T-cell (primary cell): ENCODE measurements at regions not wholly inside any gene's neighbourhood (a gene's known extent, or its start where the extent isn't known, plus 50 kb on each side); places are given as distances from the start of the nearest gene placed in this dataset.

ENCODE experiments used
- ATAC-seq, 4 experiments: fragments of 200-7000 bp in 3 of 4; fragments of 150-1000 bp in 1 of 4; cut with Tn5 transposase; replicated peaks in 1 of 4; 1 replicate in 3 of 4; 2 replicates in 1 of 4; pipeline ENCODE4 v1.10.0; 2021; ENCODE audit warnings: moderate library complexity in 3 of 4, mild to moderate bottlenecking in 2 of 4, moderate number of reproducible peaks in 1 of 4
- CTCF ChIA-PET, 2 donors: fragments of 300-600 bp; sonication (Branson Sonifier 250); formaldehyde crosslinking; loops; one replicate each; lab custom pipeline; 2022; ENCODE audit warnings: antibody characterized with exemption in 2 of 2; lab: Charles Lee
- POLR2A ChIA-PET, 2 donors: fragments of 300-600 bp; sonication (Branson Sonifier 250); formaldehyde crosslinking; loops; one replicate each; lab custom pipeline; 2022; ENCODE audit warnings: antibody characterized with exemption in 2 of 2; lab: Charles Lee
- DNase-seq, 35 experiments: peaks; one replicate each; pipeline versions ENCODE4 v3.0.0 to v3.0.0-alpha.2; 2013 to 2023
- H3K27ac ChIP-seq: one replicate; pipeline ENCODE4 v1.5.1; 2013; ENCODE audit warnings: low read length
- H3K27me3 ChIP-seq, 2 experiments: replicated peaks in 1 of 2; 1 replicate in 1 of 2; 2 replicates in 1 of 2; pipeline versions ENCODE4 v1.6.1 to v1.7.0; 2013; ENCODE audit warnings: low read length in 1 of 2, mixed read lengths in 1 of 2; ENCODE audit not compliant: control insufficient read depth in 2 of 2, insufficient read depth in 2 of 2; ENCODE audit errors: extremely low read depth in 1 of 2
- H3K36me3 ChIP-seq, 2 donors: 1 replicate in 1 of 2; 2 replicates in 1 of 2; pipeline versions ENCODE4 v1.6.1 to v1.7.0; 2013; ENCODE audit warnings: low read length in 1 of 2; ENCODE audit not compliant: control insufficient read depth in 2 of 2, insufficient read depth in 1 of 2; ENCODE audit errors: extremely low read depth in 1 of 2
- H3K4me1 ChIP-seq, 2 experiments: 1 replicate in 1 of 2; 2 replicates in 1 of 2; pipeline versions ENCODE4 v1.6.1 to v1.7.0; 2013; ENCODE audit warnings: low read length in 2 of 2, mixed read lengths in 1 of 2; ENCODE audit not compliant: insufficient read depth in 2 of 2, control insufficient read depth in 1 of 2; ENCODE audit errors: extremely low read depth in 1 of 2
- H3K4me3 ChIP-seq, 2 donors: 1 replicate in 1 of 2; 2 replicates in 1 of 2; pipeline versions ENCODE4 v1.5.1 to v1.7.0; 2013; ENCODE audit warnings: mild to moderate bottlenecking in 2 of 2, low read length in 1 of 2, moderate library complexity in 1 of 2; ENCODE audit not compliant: control insufficient read depth in 1 of 2; ENCODE audit errors: extremely low read depth in 1 of 2
- H3K9me3 ChIP-seq: 2 replicates; pipeline ENCODE4 v1.7.0; 2013
- H3K27ac Mint-ChIP-seq, 2 donors: one replicate each; pipeline ENCODE4 v1.8.0; 2020 to 2021; ENCODE audit warnings: mild to moderate bottlenecking in 2 of 2, mixed read lengths in 2 of 2
- H3K27me3 Mint-ChIP-seq, 2 donors: one replicate each; pipeline ENCODE4 v1.8.0; 2021 to 2022; ENCODE audit warnings: mixed read lengths in 2 of 2
- H3K36me3 Mint-ChIP-seq: one replicate; pipeline ENCODE4 v1.8.0; 2021; ENCODE audit warnings: mixed read lengths
- H3K4me1 Mint-ChIP-seq, 3 donors: one replicate each; pipeline ENCODE4 v1.8.0; 2020 to 2022; ENCODE audit warnings: mixed read lengths in 3 of 3, mild to moderate bottlenecking in 1 of 3
- H3K4me3 Mint-ChIP-seq, 3 donors: one replicate each; pipeline ENCODE4 v1.8.0; 2020 to 2022; ENCODE audit warnings: mild to moderate bottlenecking in 3 of 3, mixed read lengths in 3 of 3, moderate library complexity in 3 of 3
- H3K9me3 Mint-ChIP-seq, 3 donors: one replicate each; pipeline ENCODE4 v1.8.0; 2020 to 2022; ENCODE audit warnings: mixed read lengths in 3 of 3
- WGBS: methylation state at CpG from one replicate; pipeline ENCODE4 v1.1.5; 2013; ENCODE audit warnings: missing lambda C conversion rate; ENCODE audit not compliant: insufficient coverage; 5-methylcytosine and 5-hydroxymethylcytosine counted together

DNA sequence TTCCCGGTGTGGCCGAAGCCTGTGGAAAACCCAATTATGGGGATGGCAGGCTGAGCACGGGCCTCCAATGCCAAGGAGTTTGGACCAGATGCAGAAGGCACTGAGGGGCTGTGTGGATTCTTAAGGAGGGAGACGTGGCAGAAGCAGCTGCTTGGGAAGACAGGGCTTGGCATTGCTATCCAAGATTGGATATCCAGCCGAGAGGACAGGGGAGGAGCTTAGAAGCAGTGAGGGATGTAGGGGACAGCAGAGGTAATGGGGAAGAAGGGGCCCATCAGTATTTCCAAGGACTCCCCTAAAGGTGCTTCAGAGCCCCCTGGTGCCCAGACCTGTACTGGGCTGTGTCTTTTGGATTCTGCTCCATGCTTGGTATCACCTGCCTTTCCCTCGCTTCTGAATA, 112.8 kb upstream of the TLE3 start:
- Mint-ChIP-seq H3K36me3 (no peaks in the 10 kb centered on the region), H3K4me1 (no peaks in the 10 kb centered on the region), H3K27me3 (peaks cover 0 to 8% of the 10 kb centered on the region in 2 donors), H3K9me3 (no peaks in the 10 kb centered on the region), H3K4me3 (no peak overlapping the region), H3K27ac (no peak overlapping the region)
- H3K9me3 ChIP-seq: no peaks in the 10 kb centered on the region
- H3K36me3 ChIP-seq: peaks cover 0 to 3% of the 10 kb centered on the region in 2 donors
- H3K4me3 ChIP-seq: no peak overlapping the region
- H3K27ac ChIP-seq: no peak overlapping the region
- H3K27me3 ChIP-seq: peaks cover 0 to 15% of the 10 kb centered on the region in 2 experiments
- WGBS: 95% methylated on average over 5 of the region's 6 CpGs
- DNase-seq: peak in 1 of 35 experiments; percentile 11
- ChIA-PET CTCF (no interaction called here), POLR2A (no interaction called here)
- no peak for ATAC-seq
- H3K4me1 ChIP-seq: no peaks in the 10 kb centered on the region

- peaks cover 0 to 8% of the 10 kb centered on the region in 2 donors for H3K27me3 Mint-ChIP-seq
- H3K9me3 Mint-ChIP-seq: no peaks in the 10 kb centered on the region
- 92% methylated on average over 2 of the region's 2 CpGs for WGBS
- H3K4me3 Mint-ChIP-seq: no peak overlapping the region
- Histone ChIP-seq H3K27ac (no peak overlapping the region), H3K9me3 (no peaks in the 10 kb centered on the region), H3K4me3 (no peak overlapping the region), H3K27me3 (peaks cover 0 to 15% of the 10 kb centered on the region in 2 experiments), H3K36me3 (peaks cover 0 to 3% of the 10 kb centered on the region in 2 donors), H3K4me1 (no peaks in the 10 kb centered on the region)
- CTCF ChIA-PET: no interaction called here
- no peaks in the 10 kb centered on the region for H3K4me1 Mint-ChIP-seq
- DNase-seq (no peak), ATAC-seq (no peak)
- H3K27ac Mint-ChIP-seq: no peak overlapping the region
- no peaks in the 10 kb centered on the region for H3K36me3 Mint-ChIP-seq
- POLR2A ChIA-PET: no interaction called here
These were observed 112.4 kb upstream of the TLE3 start for GRCh38 chr15:70210076-70210475.

DNA sequence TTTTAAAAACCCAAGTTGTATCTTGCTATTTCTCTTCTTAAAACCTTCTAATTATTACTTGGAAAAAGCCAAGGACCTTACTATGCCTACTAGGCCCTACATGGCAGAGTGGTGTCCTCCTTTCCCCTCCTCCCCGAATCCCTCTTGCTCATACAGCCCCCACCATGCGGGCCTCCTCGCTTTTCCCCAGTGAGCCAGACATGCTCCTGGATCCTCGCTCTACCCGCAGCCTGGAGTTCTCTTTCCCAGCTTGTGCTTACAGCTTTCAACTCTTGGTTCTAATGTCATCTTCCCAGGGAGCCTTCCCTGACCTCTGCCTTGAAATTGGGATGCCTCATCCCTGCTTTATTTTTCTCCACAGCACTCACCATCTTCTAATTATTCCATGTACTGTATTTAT, 111.8 kb upstream of the TLE3 start:
- H3K36me3 Mint-ChIP-seq: no peaks in the 10 kb centered on the region
- no peak overlapping the region for H3K4me3 Mint-ChIP-seq
- peaks cover 0 to 8% of the 10 kb centered on the region in 2 donors for H3K27me3 Mint-ChIP-seq
- Histone ChIP-seq H3K4me3 (no peak overlapping the region), H3K4me1 (no peaks in the 10 kb centered on the region), H3K9me3 (no peaks in the 10 kb centered on the region), H3K27ac (no peak overlapping the region), H3K27me3 (peaks cover 0 to 15% of the 10 kb centered on the region in 2 experiments), H3K36me3 (no peaks in the 10 kb centered on the region)
- ChIA-PET CTCF (no interaction called here), POLR2A (no interaction called here)
- ATAC-seq: no peak
- H3K27ac Mint-ChIP-seq: no peak overlapping the region
- no peaks in the 10 kb centered on the region for H3K4me1 Mint-ChIP-seq
- 79% methylated on average over 5 of the region's 5 CpGs for WGBS
- no peak for DNase-seq
- no peaks in the 10 kb centered on the region for H3K9me3 Mint-ChIP-seq

GRCh38 chr15:70208332-70208731, 110.6 kb upstream of the TLE3 start:
- Histone ChIP-seq H3K4me3 (no peak overlapping the region), H3K27ac (no peak overlapping the region), H3K27me3 (peaks cover 0 to 15% of the 10 kb centered on the region in 2 experiments), H3K4me1 (no peaks in the 10 kb centered on the region), H3K36me3 (no peaks in the 10 kb centered on the region), H3K9me3 (no peaks in the 10 kb centered on the region)
- Mint-ChIP-seq H3K27ac (no peak overlapping the region), H3K27me3 (peaks cover 0 to 8% of the 10 kb centered on the region in 2 donors), H3K4me3 (no peak overlapping the region), H3K36me3 (no peaks in the 10 kb centered on the region), H3K9me3 (no peaks in the 10 kb centered on the region), H3K4me1 (no peaks in the 10 kb centered on the region)
- DNase-seq (no peak), ATAC-seq (no peak)
- ChIA-PET CTCF (interaction anchor here in 1 of 2 donors (0.7 kb wide), 1 partner anchor 66 kb away, joined by 3 read pairs; no protein-coding TSS in a partner anchor), POLR2A (interaction anchor here in 1 of 2 donors (0.6 kb wide), 1 partner anchor 352 kb away, joined by 3 read pairs; no protein-coding TSS in a partner anchor)
- WGBS: 80% methylated on average over 1 of the region's 3 CpGs

GRCh38 chr15:70206668-70207067, 109.0 kb upstream of the TLE3 start:
- H3K27ac Mint-ChIP-seq: no peak overlapping the region
- CTCF ChIA-PET: no interaction called here
- 100% methylated on average over 1 of the region's 5 CpGs for WGBS

DNA sequence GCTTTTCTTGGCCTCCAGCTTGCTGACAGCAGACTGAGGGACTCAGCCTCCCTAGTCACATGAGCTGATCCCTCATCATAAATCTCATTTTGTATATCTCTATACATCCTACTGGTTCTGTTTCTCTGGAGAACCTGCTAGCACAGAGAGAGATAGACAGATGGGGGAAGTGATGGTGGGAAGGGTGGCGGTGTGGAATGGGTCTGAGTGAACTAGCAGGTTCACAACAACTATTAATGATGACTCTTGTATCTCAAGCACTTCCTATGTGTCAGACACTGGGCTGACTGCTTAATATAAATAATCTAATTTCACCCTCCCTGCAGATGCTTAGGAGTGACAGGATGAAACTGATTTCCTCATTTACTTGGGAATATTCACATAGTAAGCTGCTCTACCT, 106.9 kb upstream of the TLE3 start:
- Mint-ChIP-seq H3K4me3 (no peak overlapping the region), H3K36me3 (no peaks in the 10 kb centered on the region), H3K4me1 (no peaks in the 10 kb centered on the region), H3K27ac (no peak overlapping the region), H3K9me3 (no peaks in the 10 kb centered on the region), H3K27me3 (peaks cover 0 to under 1% of the 10 kb centered on the region in 2 donors)
- WGBS: no CpG with 5 or more reads among the region's 1 CpG
- ATAC-seq: no peak
- ChIA-PET POLR2A (no interaction called here), CTCF (no interaction called here)
- H3K27ac ChIP-seq: no peak overlapping the region
- no peak overlapping the region for H3K4me3 ChIP-seq
- no peaks in the 10 kb centered on the region for H3K4me1 ChIP-seq
- H3K36me3 ChIP-seq: no peaks in the 10 kb centered on the region
- H3K9me3 ChIP-seq: no peaks in the 10 kb centered on the region
- DNase-seq: no peak
- peaks cover 0 to 5% of the 10 kb centered on the region in 2 experiments for H3K27me3 ChIP-seq

More at GRCh38 chr15:70206668-70207067, 109.0 kb upstream of the TLE3 start:
- Mint-ChIP-seq H3K4me1 (no peaks in the 10 kb centered on the region), H3K4me3 (no peak overlapping the region), H3K36me3 (no peaks in the 10 kb centered on the region), H3K27me3 (peaks cover 0 to 8% of the 10 kb centered on the region in 2 donors), H3K9me3 (no peaks in the 10 kb centered on the region)
- no peaks in the 10 kb centered on the region for H3K9me3 ChIP-seq
- H3K27me3 ChIP-seq: peaks cover 0 to 6% of the 10 kb centered on the region in 2 experiments
- no peak for ATAC-seq
- no peak for DNase-seq
- no peaks in the 10 kb centered on the region for H3K4me1 ChIP-seq
- no peaks in the 10 kb centered on the region for H3K36me3 ChIP-seq
- no peak overlapping the region for H3K4me3 ChIP-seq
- no peak overlapping the region for H3K27ac ChIP-seq
- POLR2A ChIA-PET: no interaction called here
